ENCODE measurements at regions not wholly inside any gene's neighbourhood (a gene's known extent, or its start where the extent isn't known, plus 50 kb on each side); places are given as distances from the start of the nearest gene placed in this dataset.

GRCh38 chr13:83547043-83547442 lies 335.2 kb downstream of the SLITRK1 start:
- Histone ChIP-seq H3K27ac (ENCODE audit: low read depth, low read length) (no peak overlapping the region), H2AFZ (ENCODE audit: low read length, unreplicated experiment) (no peak overlapping the region), H3K36me3 (ENCODE audit: insufficient read depth, low read length) (no peaks in the 10 kb centered on the region), H3K4me3 (ENCODE audit: low read depth, low read length) (no peak overlapping the region), H3K27me3 (ENCODE audit: insufficient read depth, low read length) (no peaks in the 10 kb centered on the region), H3K79me2 (ENCODE audit: control insufficient read depth, insufficient read depth, low read length, unreplicated experiment) (no peaks in the 10 kb centered on the region), H3K4me1 (ENCODE audit: control insufficient read depth, insufficient read depth, low read length, unreplicated experiment) (no peaks in the 10 kb centered on the region)

DNA sequence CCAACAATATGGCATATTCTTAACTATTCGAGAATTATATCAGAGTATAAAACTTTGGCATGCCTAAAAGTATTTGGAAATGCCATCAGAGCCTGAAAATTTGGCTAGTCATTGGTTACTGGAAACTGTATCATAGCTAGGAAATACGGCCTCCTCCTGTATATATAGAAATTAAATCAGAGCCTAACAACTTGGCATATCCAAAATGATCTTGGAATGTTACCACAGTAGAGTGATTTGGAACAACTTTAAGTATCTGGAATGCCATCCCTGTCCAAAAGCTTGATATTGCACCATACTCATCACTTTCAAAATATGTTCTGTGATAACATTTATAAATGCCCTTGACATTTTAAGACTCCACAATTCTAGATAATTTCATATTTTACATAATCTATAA lies 335.8 kb downstream of the SLITRK1 start:
- no peak overlapping the region for H3K27ac ChIP-seq (ENCODE audit: low read depth, low read length)
- H3K79me2 ChIP-seq (ENCODE audit: control insufficient read depth, insufficient read depth, low read length, unreplicated experiment), result no peaks in the 10 kb centered on the region
- no peaks in the 10 kb centered on the region for H3K4me1 ChIP-seq (ENCODE audit: control insufficient read depth, insufficient read depth, low read length, unreplicated experiment)
- H3K4me3 ChIP-seq (ENCODE audit: low read depth, low read length), result no peak overlapping the region
- H3K36me3 ChIP-seq (ENCODE audit: insufficient read depth, low read length), result no peaks in the 10 kb centered on the region
- no peak overlapping the region for H2AFZ ChIP-seq (ENCODE audit: low read length, unreplicated experiment)
- no peaks in the 10 kb centered on the region for H3K27me3 ChIP-seq (ENCODE audit: insufficient read depth, low read length)

DNA sequence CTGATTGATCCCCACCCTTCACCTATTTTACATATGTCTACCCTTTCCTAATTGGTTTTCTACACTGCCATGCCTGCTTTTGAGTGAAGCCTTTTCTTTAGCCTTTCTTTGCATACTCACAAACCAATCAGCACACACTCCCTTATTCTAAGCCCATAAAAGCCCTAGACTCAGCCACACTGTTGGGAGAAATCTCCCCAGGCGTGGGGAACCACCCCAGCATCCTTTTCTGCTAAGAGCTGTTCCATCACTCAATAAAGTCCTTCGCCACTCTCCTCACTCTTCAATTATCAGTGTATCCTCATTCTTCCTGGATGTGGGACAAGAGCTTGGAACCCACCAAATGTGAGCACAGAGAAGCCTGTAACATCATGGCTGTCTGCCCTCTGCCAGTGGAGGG lies 343.6 kb downstream of the SLITRK1 start:
- H3K36me3 ChIP-seq (ENCODE audit: insufficient read depth, low read length), result no peaks in the 10 kb centered on the region
- H2AFZ ChIP-seq (ENCODE audit: low read length, unreplicated experiment), result no peak overlapping the region
- H3K4me3 ChIP-seq (ENCODE audit: low read depth, low read length), result no peak overlapping the region
- H3K27me3 ChIP-seq (ENCODE audit: insufficient read depth, low read length), result no peaks in the 10 kb centered on the region
- no peaks in the 10 kb centered on the region for H3K79me2 ChIP-seq (ENCODE audit: control insufficient read depth, insufficient read depth, low read length, unreplicated experiment)
- no peaks in the 10 kb centered on the region for H3K4me1 ChIP-seq (ENCODE audit: control insufficient read depth, insufficient read depth, low read length, unreplicated experiment)
- no peak overlapping the region for H3K27ac ChIP-seq (ENCODE audit: low read depth, low read length)

DNA sequence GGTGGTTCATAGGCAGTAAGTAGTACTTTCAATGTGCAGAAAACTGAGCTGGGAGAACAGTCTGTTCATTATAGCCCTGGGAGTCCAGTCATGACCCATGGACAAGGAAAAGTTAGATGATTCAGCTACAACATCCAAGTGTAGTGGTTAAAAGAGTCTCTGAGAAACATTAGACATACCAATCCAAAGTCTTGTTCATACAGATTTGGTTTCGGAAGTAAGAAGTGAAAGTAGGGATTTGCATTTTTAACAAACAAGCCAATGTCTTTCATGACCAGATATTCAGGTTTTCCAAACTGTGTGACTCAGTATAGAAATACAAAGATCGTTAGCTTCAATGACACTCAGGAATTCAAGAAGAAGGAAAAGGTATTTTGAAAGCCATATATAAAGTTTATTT lies 345.3 kb downstream of the SLITRK1 start:
- no peaks in the 10 kb centered on the region for H3K27me3 ChIP-seq (ENCODE audit: insufficient read depth, low read length)
- H3K36me3 ChIP-seq (ENCODE audit: insufficient read depth, low read length), result no peaks in the 10 kb centered on the region
- H2AFZ ChIP-seq (ENCODE audit: low read length, unreplicated experiment), result no peak overlapping the region
- H3K4me3 ChIP-seq (ENCODE audit: low read depth, low read length), result no peak overlapping the region
- no peak overlapping the region for H3K27ac ChIP-seq (ENCODE audit: low read depth, low read length)
- no peaks in the 10 kb centered on the region for H3K4me1 ChIP-seq (ENCODE audit: control insufficient read depth, insufficient read depth, low read length, unreplicated experiment)
- H3K79me2 ChIP-seq (ENCODE audit: control insufficient read depth, insufficient read depth, low read length, unreplicated experiment), result no peaks in the 10 kb centered on the region

DNA sequence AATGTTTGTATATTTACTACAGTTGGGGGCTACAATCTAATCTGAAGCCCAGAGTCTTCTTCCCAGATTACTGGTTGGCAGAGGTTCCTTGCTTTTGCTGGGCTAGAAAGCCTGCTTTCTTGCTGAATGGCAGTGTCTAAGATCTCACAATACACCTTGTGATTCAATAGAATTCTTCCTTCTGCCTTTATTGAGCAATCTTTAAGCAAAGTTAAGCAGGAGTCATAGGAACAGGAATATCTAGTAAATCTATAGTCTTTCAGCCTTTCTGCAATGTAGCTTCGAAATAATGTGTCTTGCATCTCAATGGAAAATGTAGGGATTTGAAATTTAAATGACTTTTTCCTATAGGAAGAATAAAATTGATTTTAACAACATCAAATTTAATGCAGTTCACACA lies 346.1 kb downstream of the SLITRK1 start:
- Histone ChIP-seq H3K4me1 (ENCODE audit: control insufficient read depth, insufficient read depth, low read length, unreplicated experiment) (no peaks in the 10 kb centered on the region), H3K27ac (ENCODE audit: low read depth, low read length) (no peak overlapping the region), H3K27me3 (ENCODE audit: insufficient read depth, low read length) (no peaks in the 10 kb centered on the region), H2AFZ (ENCODE audit: low read length, unreplicated experiment) (no peak overlapping the region), H3K36me3 (ENCODE audit: insufficient read depth, low read length) (no peaks in the 10 kb centered on the region), H3K79me2 (ENCODE audit: control insufficient read depth, insufficient read depth, low read length, unreplicated experiment) (no peaks in the 10 kb centered on the region), H3K4me3 (ENCODE audit: low read depth, low read length) (no peak overlapping the region)

DNA sequence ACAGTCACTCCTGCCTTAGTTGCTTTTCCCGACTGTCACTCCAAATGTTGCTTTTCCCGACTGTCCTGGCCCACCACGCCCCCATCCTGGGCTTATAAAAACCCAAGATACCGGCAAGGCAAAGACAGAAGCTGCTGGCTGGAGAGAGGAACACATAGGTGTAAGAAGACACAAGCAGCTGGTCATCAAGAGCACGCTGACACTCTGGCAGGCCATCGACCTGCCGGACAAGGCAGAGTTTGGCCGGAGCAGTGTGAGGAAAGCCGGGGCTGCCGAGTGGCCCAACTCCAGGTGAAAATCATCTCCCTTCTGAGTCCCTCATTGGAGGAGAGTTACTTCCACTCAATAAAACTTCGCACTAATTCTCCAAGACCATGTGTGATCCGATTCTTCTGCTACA lies 349.5 kb downstream of the SLITRK1 start:
- Histone ChIP-seq H3K4me3 (ENCODE audit: low read depth, low read length) (no peak overlapping the region), H3K27ac (ENCODE audit: low read depth, low read length) (no peak overlapping the region), H3K36me3 (ENCODE audit: insufficient read depth, low read length) (no peaks in the 10 kb centered on the region), H3K79me2 (ENCODE audit: control insufficient read depth, insufficient read depth, low read length, unreplicated experiment) (no peaks in the 10 kb centered on the region), H3K27me3 (ENCODE audit: insufficient read depth, low read length) (no peaks in the 10 kb centered on the region), H3K4me1 (ENCODE audit: control insufficient read depth, insufficient read depth, low read length, unreplicated experiment) (no peaks in the 10 kb centered on the region), H2AFZ (ENCODE audit: low read length, unreplicated experiment) (no peak overlapping the region)

GRCh38 chr13:83531022-83531421 lies 351.3 kb downstream of the SLITRK1 start:
- H2AFZ ChIP-seq (ENCODE audit: low read length, unreplicated experiment), result no peak overlapping the region
- H3K4me3 ChIP-seq (ENCODE audit: low read depth, low read length), result no peak overlapping the region
- H3K79me2 ChIP-seq (ENCODE audit: control insufficient read depth, insufficient read depth, low read length, unreplicated experiment), result no peaks in the 10 kb centered on the region
- H3K4me1 ChIP-seq (ENCODE audit: control insufficient read depth, insufficient read depth, low read length, unreplicated experiment), result no peaks in the 10 kb centered on the region
- no peaks in the 10 kb centered on the region for H3K36me3 ChIP-seq (ENCODE audit: insufficient read depth, low read length)
- no peak overlapping the region for H3K27ac ChIP-seq (ENCODE audit: low read depth, low read length)
- H3K27me3 ChIP-seq (ENCODE audit: insufficient read depth, low read length), result no peaks in the 10 kb centered on the region

DNA sequence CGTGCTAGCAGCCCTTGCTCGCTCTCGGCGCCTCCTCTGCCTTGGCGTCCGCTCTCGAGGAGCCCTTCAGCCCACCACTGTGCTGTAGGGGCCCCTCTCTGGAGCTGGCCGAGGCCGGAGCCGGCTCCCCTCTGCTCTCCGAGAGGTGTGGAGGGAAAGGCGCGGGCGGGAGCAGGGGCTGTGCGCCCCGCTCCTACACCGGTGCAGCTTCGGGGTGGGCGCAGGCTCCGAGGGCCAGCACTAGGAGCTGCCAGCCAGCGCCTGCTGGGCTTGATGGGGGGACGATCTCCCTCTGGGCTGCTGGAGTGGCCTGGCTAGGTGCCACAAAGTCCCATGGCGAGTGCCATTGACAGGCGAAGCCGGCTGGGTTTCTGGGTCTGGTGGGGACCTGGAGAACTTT lies 365.5 kb downstream of the SLITRK1 start:
- Histone ChIP-seq H3K4me3 (ENCODE audit: low read depth, low read length) (no peak overlapping the region), H3K36me3 (ENCODE audit: insufficient read depth, low read length) (no peaks in the 10 kb centered on the region), H2AFZ (ENCODE audit: low read length, unreplicated experiment) (no peak overlapping the region)

DNA sequence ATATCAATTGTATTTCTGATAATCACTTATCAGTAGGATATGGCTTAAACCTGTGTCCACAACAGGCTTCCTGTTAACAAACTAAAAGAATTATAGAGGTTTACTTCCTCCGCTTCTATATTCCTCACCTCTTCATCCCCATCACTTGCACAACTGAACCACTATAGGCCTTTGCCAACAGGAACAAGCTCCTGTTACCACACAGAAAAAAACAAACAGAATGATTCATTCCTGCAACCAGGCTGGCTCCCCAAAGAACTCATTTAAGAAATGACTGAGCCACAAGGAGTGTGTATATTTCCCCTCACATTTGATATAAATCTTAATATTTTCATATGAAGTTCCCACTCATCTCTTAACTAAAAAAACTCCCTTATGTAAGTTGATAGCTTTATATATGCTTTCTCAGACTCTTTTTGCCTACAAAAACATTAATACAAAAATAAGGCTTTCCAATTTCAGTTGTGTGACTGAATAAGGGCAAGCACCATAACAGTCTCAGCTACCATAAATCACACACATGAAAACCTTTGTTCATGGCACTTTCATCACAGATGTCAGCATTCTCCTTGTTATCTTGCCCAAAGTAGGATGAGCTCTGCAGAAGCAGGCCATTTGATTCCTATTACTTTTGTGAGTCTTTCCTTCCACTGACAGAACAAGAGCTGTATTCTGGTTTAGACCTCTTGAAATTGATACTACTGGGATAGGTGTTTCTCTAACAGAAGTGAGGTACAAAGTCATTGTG lies 366.8 kb downstream of the SLITRK1 start:
- peaks cover 4% of the 10 kb centered on the region for H3K4me1 ChIP-seq (ENCODE audit: control insufficient read depth, insufficient read depth, low read length, unreplicated experiment)
- no peak overlapping the region for H3K4me3 ChIP-seq (ENCODE audit: low read depth, low read length)
- H3K27ac ChIP-seq (ENCODE audit: low read depth, low read length), result peak overlapping the region; percentile 39
- no peak overlapping the region for H2AFZ ChIP-seq (ENCODE audit: low read length, unreplicated experiment)
- no peaks in the 10 kb centered on the region for H3K79me2 ChIP-seq (ENCODE audit: control insufficient read depth, insufficient read depth, low read length, unreplicated experiment)
- no peaks in the 10 kb centered on the region for H3K27me3 ChIP-seq (ENCODE audit: insufficient read depth, low read length)
- H3K36me3 ChIP-seq (ENCODE audit: insufficient read depth, low read length), result no peaks in the 10 kb centered on the region

More for the DNA sequence above, 365.5 kb downstream of the SLITRK1 start:
- peaks cover 4% of the 10 kb centered on the region for H3K4me1 ChIP-seq (ENCODE audit: control insufficient read depth, insufficient read depth, low read length, unreplicated experiment)
- no peaks in the 10 kb centered on the region for H3K79me2 ChIP-seq (ENCODE audit: control insufficient read depth, insufficient read depth, low read length, unreplicated experiment)
- H3K27me3 ChIP-seq (ENCODE audit: insufficient read depth, low read length), result no peaks in the 10 kb centered on the region
- H3K27ac ChIP-seq (ENCODE audit: low read depth, low read length), result no peak overlapping the region

GRCh38 chr13:83508771-83509301 lies 373.4 kb downstream of the SLITRK1 start:
- no peaks in the 10 kb centered on the region for H3K36me3 ChIP-seq (ENCODE audit: insufficient read depth, low read length)
- no peak overlapping the region for H3K27ac ChIP-seq (ENCODE audit: low read depth, low read length)
- no peaks in the 10 kb centered on the region for H3K27me3 ChIP-seq (ENCODE audit: insufficient read depth, low read length)
- no peaks in the 10 kb centered on the region for H3K79me2 ChIP-seq (ENCODE audit: control insufficient read depth, insufficient read depth, low read length, unreplicated experiment)
- H3K4me3 ChIP-seq (ENCODE audit: low read depth, low read length), result no peak overlapping the region
- H2AFZ ChIP-seq (ENCODE audit: low read length, unreplicated experiment), result no peak overlapping the region
- no peaks in the 10 kb centered on the region for H3K4me1 ChIP-seq (ENCODE audit: control insufficient read depth, insufficient read depth, low read length, unreplicated experiment)

GRCh38 chr13:83503424-83503823 lies 378.9 kb downstream of the SLITRK1 start:
- no peaks in the 10 kb centered on the region for H3K27me3 ChIP-seq (ENCODE audit: insufficient read depth, low read length)
- no peaks in the 10 kb centered on the region for H3K79me2 ChIP-seq (ENCODE audit: control insufficient read depth, insufficient read depth, low read length, unreplicated experiment)
- no peaks in the 10 kb centered on the region for H3K36me3 ChIP-seq (ENCODE audit: insufficient read depth, low read length)
- H3K4me3 ChIP-seq (ENCODE audit: low read depth, low read length), result no peak overlapping the region
- H3K4me1 ChIP-seq (ENCODE audit: control insufficient read depth, insufficient read depth, low read length, unreplicated experiment), result peaks cover 7% of the 10 kb centered on the region
- H2AFZ ChIP-seq (ENCODE audit: low read length, unreplicated experiment), result no peak overlapping the region
- H3K27ac ChIP-seq (ENCODE audit: low read depth, low read length), result 0 out of 2 replicates have a peak overlapping the region, but pooled peaks have one; percentile 23

All from ACC112 (cell line).